Medulla oblongata (tissue), 1 donor: ENCODE measurements at regions not wholly inside any gene's neighbourhood (a gene's known extent, or its start where the extent isn't known, plus 50 kb on each side); places are given as distances from the start of the nearest gene placed in this dataset.

Source experiments
- DNase-seq: peaks from one replicate; pipeline ENCODE4 v3.0.0-alpha.2; 2015; ENCODE audit errors: extremely low spot score

- peak; percentile 23 for DNase-seq
These were observed 357.0 kb downstream of the TSN start for GRCh38 chr2:122112216-122113005.

- no peak for DNase-seq
These were observed 359.0 kb downstream of the TSN start for GRCh38 chr2:122114421-122114820.

- no peak for DNase-seq
These were observed 361.9 kb downstream of the TSN start for GRCh38 chr2:122117371-122117770.

- DNase-seq = no peak
These were observed 373.9 kb downstream of the TSN start for GRCh38 chr2:122129399-122129798.

- DNase-seq = no peak
These were observed 376.8 kb downstream of the TSN start for GRCh38 chr2:122132147-122132691.

- DNase-seq = no peak
These were observed 379.8 kb downstream of the TSN start for GRCh38 chr2:122135021-122135937.

GRCh38 chr2:122136056-122136455 lies 380.6 kb downstream of the TSN start:
- DNase-seq = peak; percentile 25

- DNase-seq = no peak
These were observed 383.1 kb downstream of the TSN start for GRCh38 chr2:122138561-122138960.

- no peak for DNase-seq
These were observed 384.4 kb downstream of the TSN start for GRCh38 chr2:122139739-122140420.

- no peak for DNase-seq
These were observed 389.4 kb downstream of the TSN start for GRCh38 chr2:122144884-122145283.

- no peak for DNase-seq
These were observed 390.4 kb downstream of the TSN start for GRCh38 chr2:122145856-122146255.

GRCh38 chr2:122148128-122148767 lies 392.8 kb downstream of the TSN start:
- DNase-seq = no peak

GRCh38 chr2:122150524-122151280 lies 395.3 kb downstream of the TSN start:
- no peak for DNase-seq

GRCh38 chr2:122152571-122152970 lies 397.1 kb downstream of the TSN start:
- DNase-seq = no peak

GRCh38 chr2:122156176-122156890 lies 400.9 kb downstream of the TSN start:
- peak; percentile 38 for DNase-seq

GRCh38 chr2:122157158-122157557 lies 401.7 kb downstream of the TSN start:
- DNase-seq = no peak

GRCh38 chr2:122163617-122164016 lies 408.2 kb downstream of the TSN start:
- no peak for DNase-seq

- no peak for DNase-seq
These were observed 409.5 kb downstream of the TSN start for GRCh38 chr2:122164964-122165363.

GRCh38 chr2:122166820-122167219 lies 411.4 kb downstream of the TSN start:
- DNase-seq = no peak

- DNase-seq = no peak
These were observed 412.1 kb downstream of the TSN start for GRCh38 chr2:122167515-122167914.
